Hindlimb muscle (tissue), 1 donor: ENCODE measurements at regions not wholly inside any gene's neighbourhood (a gene's known extent, or its start where the extent isn't known, plus 50 kb on each side); places are given as distances from the start of the nearest gene placed in this dataset.
"Not testable (repeated sequence)": the region's sequence is repeated elsewhere in the genome, so short reads cannot be mapped to it uniquely, and the experiment has no call there.

Source experiments
- DNase-seq: peaks from one replicate; pipeline ENCODE4 v3.0.0-alpha.2; 2013

- DNase-seq = no peak
These were observed 78.1 kb upstream of the YWHAQ start for GRCh38 chr2:9708683-9709538.

- no peak for DNase-seq
These were observed 78.9 kb upstream of the YWHAQ start for GRCh38 chr2:9709539-9710285.

- no peak for DNase-seq
These were observed 79.5 kb upstream of the YWHAQ start for GRCh38 chr2:9710311-9710710.

GRCh38 chr2:9712263-9712662 lies 81.5 kb upstream of the YWHAQ start:
- DNase-seq = no peak

- no peak for DNase-seq
These were observed 83.9 kb upstream of the YWHAQ start for GRCh38 chr2:9714630-9715214.

- DNase-seq = no peak
These were observed 84.4 kb upstream of the YWHAQ start for GRCh38 chr2:9715238-9715637.

GRCh38 chr2:9717886-9718451 lies 87.2 kb upstream of the YWHAQ start:
- no peak for DNase-seq

GRCh38 chr2:9720352-9721093 lies 89.7 kb upstream of the YWHAQ start:
- no peak for DNase-seq

GRCh38 chr2:9721344-9721743 lies 90.5 kb upstream of the YWHAQ start:
- DNase-seq = no peak

GRCh38 chr2:9722451-9722850 lies 91.7 kb upstream of the YWHAQ start:
- DNase-seq = no peak

GRCh38 chr2:9724565-9724964 lies 93.8 kb upstream of the YWHAQ start:
- DNase-seq = no peak

- DNase-seq = no peak
These were observed 94.3 kb upstream of the YWHAQ start for GRCh38 chr2:9725106-9725505.

- DNase-seq = not testable (repeated sequence)
These were observed 95.2 kb upstream of the YWHAQ start for GRCh38 chr2:9726016-9726415.

- DNase-seq = not testable (repeated sequence)
These were observed 99.7 kb upstream of the YWHAQ start for GRCh38 chr2:9730523-9730922.

- DNase-seq = no peak
These were observed 102.0 kb upstream of the YWHAQ start for GRCh38 chr2:9732824-9733223.

- no peak for DNase-seq
These were observed 103.5 kb upstream of the YWHAQ start for GRCh38 chr2:9734308-9734707.

GRCh38 chr2:9735335-9735734 lies 104.5 kb upstream of the YWHAQ start:
- no peak for DNase-seq

- DNase-seq = no peak
These were observed 105.2 kb upstream of the YWHAQ start for GRCh38 chr2:9736021-9736420.

- no peak for DNase-seq
These were observed 106.0 kb upstream of the TAF1B start for GRCh38 chr2:9737053-9737875.

GRCh38 chr2:9738062-9738461 lies 105.2 kb upstream of the TAF1B start:
- no peak for DNase-seq
